H9 (cell line): ENCODE measurements at regions not wholly inside any gene's neighbourhood (a gene's known extent, or its start where the extent isn't known, plus 50 kb on each side); places are given as distances from the start of the nearest gene placed in this dataset.

ENCODE experiments used
- DNase-seq: peaks from one replicate; pipeline ENCODE4 v3.0.0-alpha.2; 2017
- H2AFZ ChIP-seq: one replicate; pipeline ENCODE4 v1.6.1; 2013; ENCODE audit warnings: mild to moderate bottlenecking, low read length, control low read depth, moderate library complexity
- H2AK5ac ChIP-seq: 2 replicates; pipeline ENCODE4 v1.6.1; 2013; ENCODE audit warnings: low read length, control low read depth, mixed read lengths; ENCODE audit not compliant: insufficient read length
- H2BK120ac ChIP-seq: one replicate; pipeline ENCODE4 v1.6.1; 2013; ENCODE audit warnings: low read depth, mild to moderate bottlenecking, low read length, control low read depth, inconsistent platforms; ENCODE audit not compliant: poor library complexity, severe bottlenecking
- H2BK12ac ChIP-seq: 2 replicates; pipeline ENCODE4 v1.6.1; 2013; ENCODE audit warnings: low read length, control low read depth, mixed read lengths, low read depth; ENCODE audit not compliant: insufficient read length
- H2BK15ac ChIP-seq: 2 replicates; pipeline ENCODE4 v1.6.1; 2013; ENCODE audit warnings: low read depth, low read length, control low read depth
- H2BK20ac ChIP-seq: one replicate; pipeline ENCODE4 v1.6.1; 2013; ENCODE audit warnings: low read depth, mild to moderate bottlenecking, low read length, control low read depth, inconsistent platforms; ENCODE audit not compliant: poor library complexity, severe bottlenecking
- H2BK5ac ChIP-seq: 2 replicates; pipeline ENCODE4 v1.6.1; 2013; ENCODE audit warnings: low read length, control low read depth, mixed read lengths; ENCODE audit not compliant: insufficient read length
- H3K14ac ChIP-seq: 2 replicates; pipeline ENCODE4 v1.6.1; 2013; ENCODE audit warnings: low read length, control low read depth; ENCODE audit not compliant: insufficient read depth
- H3K18ac ChIP-seq: 2 replicates; pipeline ENCODE4 v1.6.1; 2013; ENCODE audit warnings: low read depth, mild to moderate bottlenecking, mixed read lengths, low read length, control low read depth; ENCODE audit not compliant: insufficient read length
- H3K23ac ChIP-seq: 2 replicates; pipeline ENCODE4 v1.6.1; 2013; ENCODE audit warnings: low read length, control low read depth, mixed read lengths, low read depth; ENCODE audit not compliant: insufficient read length
- H3K23me2 ChIP-seq: 2 replicates; pipeline ENCODE4 v1.6.1; 2013; ENCODE audit warnings: low read depth, mild to moderate bottlenecking, mixed read lengths, low read length, control low read depth; ENCODE audit not compliant: insufficient read length, poor library complexity, severe bottlenecking
- H3K27ac ChIP-seq: 2 replicates; pipeline ENCODE4 v1.5.1; 2013; ENCODE audit warnings: low read length, control low read depth, mixed read lengths, low read depth; ENCODE audit not compliant: insufficient read length
- H3K27me3 ChIP-seq: 2 replicates; pipeline ENCODE4 v1.6.1; 2013; ENCODE audit warnings: low read length, control low read depth, inconsistent platforms; ENCODE audit not compliant: insufficient read depth
- H3K4ac ChIP-seq: 2 replicates; pipeline ENCODE4 v1.6.1; 2013; ENCODE audit warnings: low read depth, mild to moderate bottlenecking, control low read depth, inconsistent platforms, low read length, moderate library complexity
- H3K4me1 ChIP-seq: 2 replicates; pipeline ENCODE4 v1.6.1; 2013; ENCODE audit warnings: low read length, control low read depth, inconsistent platforms; ENCODE audit not compliant: insufficient read depth
- H3K4me2 ChIP-seq: 2 replicates; pipeline ENCODE4 v1.6.1; 2013; ENCODE audit warnings: low read length, control low read depth, mixed read lengths; ENCODE audit not compliant: insufficient read length, insufficient read depth
- H3K56ac ChIP-seq: 2 replicates; pipeline ENCODE4 v1.6.1; 2013; ENCODE audit warnings: low read depth, mild to moderate bottlenecking, mixed read lengths, low read length, control low read depth; ENCODE audit not compliant: insufficient read length
- H3K79me1 ChIP-seq: 2 replicates; pipeline ENCODE4 v1.6.1; 2013; ENCODE audit warnings: low read depth, mild to moderate bottlenecking, moderate library complexity, low read length, control low read depth, inconsistent platforms; ENCODE audit not compliant: insufficient read depth, poor library complexity, severe bottlenecking
- H3K79me2 ChIP-seq: 2 replicates; pipeline ENCODE4 v1.6.1; 2013; ENCODE audit warnings: low read length, control low read depth, inconsistent platforms; ENCODE audit not compliant: insufficient read depth
- H3K9ac ChIP-seq: 2 replicates; pipeline ENCODE4 v1.6.1; 2013; ENCODE audit warnings: low read length, control low read depth, mixed read lengths; ENCODE audit not compliant: insufficient read length; ENCODE audit errors: extremely low read depth
- H3K9me3 ChIP-seq: one replicate; pipeline ENCODE4 v1.6.1; 2013; ENCODE audit warnings: low read depth, low read length, inconsistent platforms; ENCODE audit not compliant: control insufficient read depth
- H3T11ph ChIP-seq: one replicate; pipeline ENCODE4 v1.6.1; 2013; ENCODE audit warnings: mild to moderate bottlenecking, low read length, control low read depth, inconsistent platforms
- H4K20me1 ChIP-seq: one replicate; pipeline ENCODE4 v1.6.1; 2013; ENCODE audit not compliant: control insufficient read depth, insufficient read length, insufficient read depth
- H4K5ac ChIP-seq: 2 replicates; pipeline ENCODE4 v1.6.1; 2013; ENCODE audit warnings: low read depth, mild to moderate bottlenecking, mixed read lengths, low read length, control low read depth; ENCODE audit not compliant: insufficient read length
- H4K8ac ChIP-seq: replicated peaks from 2 replicates; pipeline ENCODE4 v1.6.1; 2013; ENCODE audit warnings: low read length, control low read depth, mixed read lengths, low read depth; ENCODE audit not compliant: insufficient read length
- H4K91ac ChIP-seq: 2 replicates; pipeline ENCODE4 v1.6.1; 2013; ENCODE audit warnings: low read depth, mild to moderate bottlenecking, moderate library complexity, mixed read lengths, low read length, control low read depth; ENCODE audit not compliant: insufficient read length
- H3K27ac Mint-ChIP-seq, 3 experiments: 2 replicates in 2 of 3; 3 replicates in 1 of 3; pipeline ENCODE4 v1.8.0; 2020 to 2021; ENCODE audit warnings: mixed read lengths in 3 of 3, mild to moderate bottlenecking in 1 of 3, moderate library complexity in 1 of 3
- H3K27me3 Mint-ChIP-seq: 2 replicates; pipeline ENCODE4 v1.8.0; 2021; ENCODE audit warnings: low read depth, mild to moderate bottlenecking, moderate library complexity, mixed read lengths
- H3K36me3 Mint-ChIP-seq, 3 experiments: 2 replicates in 2 of 3; 3 replicates in 1 of 3; pipeline ENCODE4 v1.8.0; 2020 to 2021; ENCODE audit warnings: low read depth in 3 of 3, mixed read lengths in 3 of 3; ENCODE audit not compliant: insufficient read depth in 1 of 3
- H3K4me1 Mint-ChIP-seq, 2 experiments: 2 replicates each; pipeline ENCODE4 v1.8.0; 2020; ENCODE audit warnings: mixed read lengths in 2 of 2
- H3K4me3 Mint-ChIP-seq, 2 experiments: 2 replicates in 1 of 2; 3 replicates in 1 of 2; pipeline ENCODE4 v1.8.0; 2020 to 2021; ENCODE audit warnings: mild to moderate bottlenecking in 2 of 2, mixed read lengths in 2 of 2, moderate library complexity in 1 of 2
- H3K9me3 Mint-ChIP-seq, 2 experiments: 2 replicates in 1 of 2; 3 replicates in 1 of 2; pipeline ENCODE4 v1.8.0; 2020; ENCODE audit warnings: mild to moderate bottlenecking in 2 of 2, mixed read lengths in 2 of 2, moderate library complexity in 1 of 2
- CTCF ChIP-seq: fragments of 200-600 bp; sonication (generic); conservative IDR thresholded peaks from 3 replicates; pipeline ENCODE4 v1.8.0; 2021; ENCODE audit warnings: antibody characterized with exemption, mild to moderate bottlenecking
- WGBS: extraction: QIAGEN DNeasy Blood & Tissue Kit; methylation state at CpG from one replicate; pipeline ENCODE4 v1.1.7; 2013; ENCODE audit warnings: missing lambda C conversion rate, low lambda C conversion rate, mixed read lengths; ENCODE audit not compliant: insufficient read length; ENCODE audit errors: extremely low coverage; 5-methylcytosine and 5-hydroxymethylcytosine counted together

- Histone ChIP-seq H3K14ac (no peak overlapping the region), H2BK5ac (no peak overlapping the region), H2BK12ac (no peak overlapping the region), H4K5ac (no peak overlapping the region), H3K56ac (no peak overlapping the region), H3T11ph (no peak overlapping the region), H3K4ac (no peak overlapping the region), H3K18ac (no peak overlapping the region), H3K27me3 (no peaks in the 10 kb centered on the region; the same call in 1 of the 2 replicates), H3K23ac (no peak overlapping the region), H3K23me2 (no peaks in the 10 kb centered on the region), H2BK15ac (no peak overlapping the region), H3K27ac (no peak overlapping the region), H2BK20ac (no peak overlapping the region), H3K4me2 (no peak overlapping the region), H3K9me3 (no peaks in the 10 kb centered on the region), H3K79me2 (no peaks in the 10 kb centered on the region), H4K8ac (no peak overlapping the region), H3K4me1 (no peaks in the 10 kb centered on the region), H2AK5ac (no peak overlapping the region), H4K20me1 (no peaks in the 10 kb centered on the region), H3K9ac (no peak overlapping the region), H2BK120ac (no peak overlapping the region), H3K79me1 (no peaks in the 10 kb centered on the region), H4K91ac (no peak overlapping the region), H2AFZ (no peak overlapping the region)
- Mint-ChIP-seq H3K4me1 (peaks cover 3 to 10% of the 10 kb centered on the region in 2 experiments; a peak in 3 of 4 replicates), H3K27me3 (peaks cover 89% of the 10 kb centered on the region), H3K27ac (no peak overlapping the region; a peak in 1 of 7 replicates), H3K9me3 (peaks cover 0 to 3% of the 10 kb centered on the region in 2 experiments; a peak in 2 of 5 replicates), H3K36me3 (no peaks in the 10 kb centered on the region; a peak in 1 of 7 replicates), H3K4me3 (no peak overlapping the region; a peak in 1 of 5 replicates)
- WGBS: 100% methylated on average over 1 of the region's 1 CpG
- no peak for DNase-seq
- no peak for TF ChIP-seq CTCF
Measured at GRCh38 chr4:8687083-8687482, 94.5 kb downstream of the CPZ start.
